ENCODE measurements at regions not wholly inside any gene's neighbourhood (a gene's known extent, or its start where the extent isn't known, plus 50 kb on each side); places are given as distances from the start of the nearest gene placed in this dataset.
"Not testable (repeated sequence)": the region's sequence is repeated elsewhere in the genome, so short reads cannot be mapped to it uniquely, and the experiment has no call there.

- DNase-seq = no peak
These were observed 1377.5 kb upstream of the CDH9 start for GRCh38 chr5:28415791-28416443.

DNA sequence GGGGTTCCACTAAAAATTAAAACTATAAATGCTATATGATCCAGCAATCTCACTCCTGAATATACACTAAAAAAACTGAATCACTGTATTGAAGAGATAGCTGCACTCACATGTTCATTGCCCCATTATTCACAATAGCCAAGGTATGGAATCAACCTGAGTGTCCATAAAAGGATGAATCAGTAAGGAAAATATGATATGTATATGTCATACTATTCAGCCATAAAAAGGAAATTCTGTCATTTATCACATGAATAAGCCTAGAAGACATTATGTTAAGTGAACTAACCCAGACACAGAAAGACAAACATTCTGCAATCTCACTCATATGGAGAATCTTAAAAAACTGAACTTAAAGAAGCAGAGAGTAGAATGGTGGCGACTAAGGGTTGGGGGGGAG, 1376.2 kb upstream of the CDH9 start:
- DNase-seq = no peak

DNA sequence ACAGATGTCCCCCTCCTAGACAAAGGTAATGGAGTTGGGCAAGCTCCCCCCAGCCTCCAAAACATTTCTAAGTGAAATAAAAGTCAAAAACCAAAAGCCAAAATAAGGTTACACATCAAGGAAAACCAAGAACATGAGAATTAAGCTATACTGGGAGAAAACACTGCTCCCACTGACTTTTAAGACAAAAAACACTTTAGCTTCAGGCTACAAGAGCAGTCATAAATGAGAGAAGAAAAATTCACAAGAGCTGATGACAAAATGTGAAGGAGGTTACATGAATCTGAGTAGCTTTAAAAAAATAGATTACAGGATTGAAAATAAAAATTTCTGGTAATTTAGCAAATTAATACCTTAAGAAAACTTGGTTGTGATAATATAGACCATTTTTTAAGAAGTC, 1370.3 kb upstream of the CDH9 start:
- DNase-seq = no peak

DNA sequence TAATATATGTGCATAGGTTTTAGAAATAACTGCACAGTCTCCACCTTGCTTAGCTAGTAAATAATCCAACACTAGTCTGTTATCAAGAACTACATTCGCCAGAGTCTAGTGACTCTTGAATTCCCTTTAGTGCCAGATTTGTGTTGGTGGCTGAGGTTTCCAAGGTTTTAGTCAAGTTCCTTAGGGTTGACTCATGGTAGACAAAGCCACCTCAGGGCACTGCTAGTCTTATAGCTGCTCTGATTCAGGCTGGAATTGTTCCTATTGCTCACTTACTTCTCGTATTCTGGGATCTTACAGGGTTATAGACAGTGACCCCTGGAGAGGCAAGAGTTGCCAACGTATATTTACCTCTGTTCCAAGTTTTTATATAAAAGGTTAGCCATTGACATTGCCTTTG, 1369.8 kb upstream of the CDH9 start:
- no peak for DNase-seq

DNA sequence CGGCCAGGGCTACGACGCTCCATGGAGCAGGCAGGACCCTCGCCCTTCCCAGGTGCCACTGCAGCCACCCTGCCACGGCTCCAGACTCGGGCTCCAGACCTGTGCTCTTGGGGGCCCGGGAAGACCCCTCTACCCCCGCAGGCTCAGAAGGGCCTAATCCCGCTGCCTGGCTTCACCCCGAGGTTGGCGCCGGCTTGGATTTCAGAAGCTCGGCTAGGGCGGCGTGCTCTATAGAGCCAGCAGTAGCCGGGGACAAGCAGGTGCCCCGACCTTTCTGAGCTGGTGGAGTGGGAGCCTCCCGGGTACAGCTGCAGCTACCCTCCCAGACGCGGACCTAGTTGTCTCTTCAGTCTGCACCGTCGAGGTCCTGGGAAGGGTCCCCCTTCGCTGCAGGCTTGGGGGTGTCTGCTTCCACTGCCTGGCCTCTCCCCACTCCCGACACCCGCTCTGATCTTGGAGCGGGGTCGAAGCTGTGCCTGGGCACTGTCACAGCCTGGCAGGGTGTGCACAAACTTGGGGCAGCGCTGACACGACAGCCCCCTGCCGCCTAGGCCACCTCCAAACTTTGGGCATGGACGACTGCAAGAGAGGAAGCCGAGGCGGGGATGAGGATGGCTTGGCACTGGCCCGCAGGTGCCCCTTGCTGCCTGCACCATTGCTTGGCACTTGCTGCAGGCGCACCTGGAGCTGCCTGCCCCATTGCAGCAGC, 1366.1 kb upstream of the CDH9 start:
- DNase-seq = no peak

- no peak for DNase-seq
These were observed 1365.5 kb upstream of the CDH9 start for GRCh38 chr5:28403846-28404245.

- DNase-seq = no peak
These were observed 1364.4 kb upstream of the CDH9 start for GRCh38 chr5:28402590-28403301.

GRCh38 chr5:28400076-28400475, 1361.7 kb upstream of the CDH9 start:
- no peak for DNase-seq

DNA sequence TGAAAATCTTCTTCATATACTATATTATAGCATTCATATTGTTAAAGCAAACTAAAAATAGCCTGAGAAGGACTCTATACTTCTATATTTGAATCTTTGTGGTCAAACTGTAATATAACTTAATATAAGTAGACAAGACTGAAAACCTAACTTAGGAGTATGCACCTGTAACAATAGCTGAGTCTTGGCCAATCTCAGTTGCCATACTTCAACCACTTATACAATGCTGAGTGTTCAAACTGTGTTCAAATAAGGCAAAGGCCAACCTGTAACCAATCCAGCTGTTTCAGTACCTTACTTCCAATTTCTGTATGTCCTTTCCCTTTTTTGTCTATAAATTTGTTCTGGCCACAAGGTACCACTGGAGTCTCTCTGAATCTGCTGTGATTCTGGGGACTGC, 1360.8 kb upstream of the CDH9 start:
- no peak for DNase-seq

GRCh38 chr5:28398185-28398584, 1359.8 kb upstream of the CDH9 start:
- DNase-seq = no peak

GRCh38 chr5:28397502-28397941, 1359.1 kb upstream of the CDH9 start:
- DNase-seq = no peak

DNA sequence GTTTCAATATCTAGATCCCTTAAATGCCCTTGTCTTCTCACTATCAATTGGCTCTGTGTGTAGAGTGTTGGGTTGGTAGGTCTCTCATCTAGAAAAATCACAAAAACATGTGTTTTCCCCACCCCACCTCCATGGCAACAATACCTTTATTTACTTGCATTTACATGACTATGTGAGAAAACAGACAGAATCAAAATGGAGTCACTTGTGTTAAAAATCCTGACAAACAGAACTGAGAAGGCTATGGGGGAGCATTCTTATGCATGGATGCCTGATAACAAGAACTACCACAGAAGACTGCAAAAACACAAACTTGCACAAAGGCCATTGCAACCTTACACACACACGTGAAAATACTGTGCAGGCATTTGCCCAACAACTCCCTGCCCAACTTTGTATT, 1352.9 kb upstream of the CDH9 start:
- DNase-seq = no peak

GRCh38 chr5:28390341-28390740, 1352.0 kb upstream of the CDH9 start:
- no peak for DNase-seq

DNA sequence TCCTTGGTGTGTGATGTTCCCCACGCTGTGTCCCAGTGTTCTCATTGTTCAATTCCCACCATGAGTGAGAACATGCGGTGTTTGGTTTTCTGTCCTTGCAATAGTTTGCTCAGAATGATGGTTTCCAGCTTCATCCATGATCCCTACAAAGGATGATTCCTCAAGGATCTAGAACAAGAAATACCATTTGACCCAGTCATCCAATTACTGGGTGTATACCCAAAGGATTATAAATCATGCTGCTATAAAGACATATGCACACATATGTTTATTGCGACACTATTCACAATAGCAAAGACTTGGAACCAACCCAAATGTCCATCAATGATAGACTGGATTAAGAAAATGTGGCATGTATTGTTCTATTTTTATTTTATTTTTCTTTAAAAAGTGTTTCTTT, 1351.3 kb upstream of the CDH9 start:
- DNase-seq = not testable (repeated sequence)

- DNase-seq = no peak
These were observed 1350.0 kb upstream of the CDH9 start for GRCh38 chr5:28388428-28388827.

GRCh38 chr5:28386712-28387111, 1348.3 kb upstream of the CDH9 start:
- no peak for DNase-seq

DNA sequence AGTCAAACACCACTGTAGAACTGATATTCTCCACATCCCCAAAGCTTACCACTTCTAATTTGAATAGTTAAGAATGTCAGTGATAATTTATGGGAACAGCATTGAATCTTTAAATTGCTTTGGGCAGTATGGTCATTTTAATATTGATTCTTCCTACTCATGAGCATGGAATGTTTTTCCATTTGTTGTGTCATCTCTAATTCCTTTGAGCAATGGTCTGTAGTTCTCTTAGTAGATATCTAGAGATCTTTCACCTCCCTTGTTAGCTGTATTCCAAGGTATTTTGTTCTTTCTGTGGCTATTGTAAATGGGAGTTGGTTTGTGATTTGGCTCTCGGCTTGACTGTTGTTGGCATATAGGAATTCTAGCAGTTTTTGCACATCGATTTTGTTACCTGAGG, 1341.8 kb upstream of the CDH9 start:
- DNase-seq = no peak

- no peak for DNase-seq
These were observed 1336.1 kb upstream of the CDH9 start for GRCh38 chr5:28374492-28374967.

GRCh38 chr5:28370896-28371295, 1332.5 kb upstream of the CDH9 start:
- DNase-seq = no peak

DNA sequence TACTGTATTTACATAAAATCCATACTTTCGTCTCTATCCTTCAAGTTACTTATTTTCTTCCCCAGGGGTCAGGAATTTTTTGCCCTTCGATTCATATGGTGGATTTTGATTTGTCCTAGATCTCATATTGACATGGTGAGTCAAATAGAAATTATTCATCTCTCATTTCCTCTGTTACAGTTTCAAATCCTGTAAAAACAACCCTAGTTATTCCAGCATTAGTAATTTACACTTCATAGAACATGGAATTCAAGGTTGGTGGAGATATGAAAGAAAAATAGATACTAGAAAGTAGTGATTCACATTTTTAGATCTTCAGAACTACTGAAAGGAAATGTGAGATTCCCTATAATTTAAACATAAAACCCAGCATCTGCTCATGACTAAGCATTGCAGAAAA, 1331.0 kb upstream of the CDH9 start:
- DNase-seq = no peak

GRCh38 chr5:28355831-28356230, 1317.4 kb upstream of the CDH9 start:
- no peak for DNase-seq

DNA sequence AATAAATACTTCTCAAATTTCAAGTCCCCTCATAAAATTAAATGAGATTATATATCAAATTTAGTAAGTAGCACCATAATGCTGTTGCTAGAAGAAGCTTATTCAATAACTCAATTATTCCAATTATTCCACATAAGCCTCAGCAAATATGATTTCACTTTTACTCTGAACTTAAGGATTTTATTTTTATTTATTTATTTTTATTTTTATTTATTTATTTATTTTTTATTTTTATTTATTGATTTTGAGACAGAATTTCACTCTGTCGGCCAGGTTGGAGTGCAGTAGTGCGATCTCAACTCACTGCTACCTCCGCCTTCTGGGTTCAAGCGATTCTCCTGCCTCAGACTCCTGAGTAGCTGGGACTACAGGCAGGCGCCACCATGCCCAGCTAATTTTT, 1308.3 kb upstream of the CDH9 start:
- DNase-seq = no peak

DNA sequence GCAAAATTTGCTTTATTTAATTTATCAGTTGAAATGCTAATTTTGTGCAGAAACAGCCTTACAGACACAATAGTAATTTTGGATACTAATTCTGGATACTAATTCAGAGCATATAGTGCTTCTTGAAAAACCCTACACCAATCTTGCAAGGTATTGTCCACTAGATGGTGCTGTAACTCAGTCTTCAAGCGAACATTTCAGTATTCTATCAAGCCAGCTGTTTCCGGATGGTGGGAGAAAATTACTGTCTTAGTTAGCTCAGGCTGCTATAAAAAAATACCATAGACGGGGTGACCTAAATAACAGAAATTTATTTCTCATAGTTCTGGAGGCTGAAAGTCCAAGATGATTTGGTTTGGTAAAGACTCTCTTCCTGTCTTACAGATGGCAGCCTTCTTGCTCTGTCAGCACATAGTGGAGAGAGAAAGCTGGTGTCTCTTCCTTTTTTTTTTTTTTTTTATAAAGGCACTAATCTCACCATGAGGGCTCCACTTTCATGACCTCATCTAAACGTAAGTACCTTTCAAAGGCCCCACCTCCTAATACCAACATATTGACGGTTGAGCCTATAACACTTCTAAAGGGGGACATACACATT, 1306.5 kb upstream of the CDH9 start:
- DNase-seq = no peak

DNA sequence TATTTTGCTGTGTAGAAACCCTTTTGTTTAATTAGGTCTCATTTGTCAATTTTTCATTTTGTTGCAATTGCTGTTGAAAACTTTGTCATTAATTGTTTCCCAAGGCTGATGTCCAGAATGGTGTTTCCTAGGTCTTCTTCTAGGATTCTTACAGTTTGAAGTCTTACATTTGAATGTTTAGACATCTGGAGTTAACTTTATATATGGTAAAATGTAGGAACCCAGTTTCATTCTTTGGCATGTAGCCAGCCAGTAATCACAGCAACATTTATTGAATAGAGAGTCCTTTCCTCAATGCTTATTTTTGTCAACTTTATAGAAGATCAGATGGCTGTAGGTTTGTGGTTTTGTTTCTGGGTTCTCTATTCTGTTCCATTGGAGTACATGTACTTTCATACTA, 1290.8 kb upstream of the CDH9 start:
- DNase-seq = no peak

All from NK-92 treated with Interleukin-12 subunit alpha and Interleukin-12 subunit beta, amount 100 ng/mL, for 24 hours (cell line).